Ascending aorta (tissue), 2 donors: ENCODE measurements at regions not wholly inside any gene's neighbourhood (a gene's known extent, or its start where the extent isn't known, plus 50 kb on each side); places are given as distances from the start of the nearest gene placed in this dataset.
A peak's percentile ranks its signal among the peaks of the same experiment; 100 is the strongest.
"Not testable (repeated sequence)": the region's sequence is repeated elsewhere in the genome, so short reads cannot be mapped to it uniquely, and the experiment has no call there.

Experiments
- DNase-seq, 2 donors: peaks; one replicate each; pipeline ENCODE4 v3.0.0-alpha.2; 2019; ENCODE audit warnings: low spot score in 2 of 2
- H3K27ac ChIP-seq, 2 donors: fragments of 200-600 bp; sonication (generic); one replicate each; pipeline ENCODE4 v1.5.1; 2016 to 2017; ENCODE audit warnings: mild to moderate bottlenecking in 1 of 2
- H3K27me3 ChIP-seq: fragments of 200-600 bp; sonication (generic); one replicate; pipeline ENCODE4 v1.5.1; 2017
- H3K36me3 ChIP-seq, 2 donors: fragments of 200-600 bp; sonication (generic); one replicate each; pipeline ENCODE4 v1.5.1; 2016
- H3K4me1 ChIP-seq, 2 donors: fragments of 200-600 bp; sonication (generic); one replicate each; pipeline ENCODE4 v1.5.1; 2016 to 2017; ENCODE audit warnings: mild to moderate bottlenecking in 1 of 2
- H3K4me3 ChIP-seq, 2 donors: fragments of 200-600 bp; sonication (generic); one replicate each; pipeline ENCODE4 v1.5.1; 2016 to 2017; ENCODE audit warnings: mild to moderate bottlenecking in 1 of 2
- H3K9me3 ChIP-seq, 2 donors: fragments of 200-600 bp; sonication (generic); one replicate each; pipeline ENCODE4 v1.5.1; 2016
- CTCF ChIP-seq, 3 experiments: fragments of 200-600 bp in 2 of 3; fragments of 450-650 bp in 1 of 3; sonication (generic) in 2 of 3; IDR thresholded peaks; one replicate each; pipeline ENCODE4 v1.5.1; 2016 to 2019; ENCODE audit warnings: antibody characterized with exemption in 3 of 3, mild to moderate bottlenecking in 1 of 3, moderate library complexity in 1 of 3
- intact Hi-C: fragments of 100-400 bp; cut with DNase I; formaldehyde crosslinking; loops from one replicate; pipeline ENCODE4 v1.15.1; 2023

- H3K4me3 ChIP-seq, result no peak overlapping the region
- H3K27me3 ChIP-seq, result no peaks in the 10 kb centered on the region
- H3K36me3 ChIP-seq, result no peaks in the 10 kb centered on the region
- H3K27ac ChIP-seq, result peak overlapping the region; percentile 62 to 63
- DNase-seq, result no peak
- intact Hi-C loops, result loop anchor here (5.0 kb wide), 1 partner anchor 37 kb away; no protein-coding TSS in a partner anchor
- no peaks in the 10 kb centered on the region for H3K9me3 ChIP-seq
- H3K4me1 ChIP-seq, result peaks cover 3 to 13% of the 10 kb centered on the region in 2 donors
- no peak for TF ChIP-seq CTCF (IDR thresholded peaks at IDR 0.05)
These were observed 138.8 kb downstream of the PCSK1 start for GRCh38 chr5:96293966-96294883.

GRCh38 chr5:96292582-96293247 is 140.3 kb downstream of the PCSK1 start:
- peak overlapping the region in 1 of 2 donors; percentile 62 for H3K27ac ChIP-seq
- DNase-seq, result no peak
- H3K4me3 ChIP-seq, result no peak overlapping the region

GRCh38 chr5:96289287-96289686 is 143.8 kb downstream of the PCSK1 start:
- H3K4me1 ChIP-seq, H3K27ac ChIP-seq, H3K4me3 ChIP-seq, H3K36me3 ChIP-seq, H3K27me3 ChIP-seq, intact Hi-C loops, DNase-seq, H3K9me3 ChIP-seq: not testable (repeated sequence)

More at GRCh38 chr5:96292582-96293247, 140.3 kb downstream of the PCSK1 start:
- Histone ChIP-seq H3K4me1 (peaks cover 3 to 6% of the 10 kb centered on the region in 2 donors), H3K36me3 (no peaks in the 10 kb centered on the region), H3K9me3 (no peaks in the 10 kb centered on the region), H3K27me3 (no peaks in the 10 kb centered on the region)
- no peak for TF ChIP-seq CTCF (IDR thresholded peaks at IDR 0.05)
- intact Hi-C loops, result loop anchor here (5.0 kb wide), 1 partner anchor 35 kb away; no protein-coding TSS in a partner anchor

- intact Hi-C loops, result no loop called here
- no peak for TF ChIP-seq CTCF (IDR thresholded peaks at IDR 0.05)
- no peak for DNase-seq
- H3K36me3 ChIP-seq, result no peaks in the 10 kb centered on the region
- H3K9me3 ChIP-seq, result no peaks in the 10 kb centered on the region
- no peaks in the 10 kb centered on the region for H3K4me1 ChIP-seq
- H3K27ac ChIP-seq, result no peak overlapping the region
- no peaks in the 10 kb centered on the region for H3K27me3 ChIP-seq
- no peak overlapping the region for H3K4me3 ChIP-seq
These were observed 144.2 kb downstream of the PCSK1 start for GRCh38 chr5:96288845-96289185.

- TF ChIP-seq CTCF (IDR thresholded peaks at IDR 0.05), result no peak
- intact Hi-C loops, result no loop called here
- Histone ChIP-seq H3K27me3 (no peaks in the 10 kb centered on the region), H3K4me3 (no peak overlapping the region), H3K36me3 (no peaks in the 10 kb centered on the region), H3K27ac (no peak overlapping the region), H3K4me1 (no peaks in the 10 kb centered on the region), H3K9me3 (no peaks in the 10 kb centered on the region)
- no peak for DNase-seq
These were observed 144.7 kb downstream of the PCSK1 start for GRCh38 chr5:96288166-96288844.
